ENCODE measurements at regions not wholly inside any gene's neighbourhood (a gene's known extent, or its start where the extent isn't known, plus 50 kb on each side); places are given as distances from the start of the nearest gene placed in this dataset.
A peak's percentile ranks its signal among the peaks of the same experiment; 100 is the strongest.

GRCh38 chr3:117005274-117005673 lies 295.7 kb downstream of the TUSC7 start:
- no peak for DNase-seq
- no peak for ATAC-seq
- no peak overlapping the region for H3K4me3 Mint-ChIP-seq
- POLR2A ChIA-PET = no interaction called here
- H3K36me3 Mint-ChIP-seq = no peaks in the 10 kb centered on the region
- H3K27ac Mint-ChIP-seq = no peak overlapping the region
- peaks cover 0 to 9% (median 0%) of the 10 kb centered on the region in 9 donors for H3K9me3 Mint-ChIP-seq
- H3K27me3 Mint-ChIP-seq = no peaks in the 10 kb centered on the region
- H3K4me1 Mint-ChIP-seq = no peaks in the 10 kb centered on the region

GRCh38 chr3:117005911-117006522 lies 296.4 kb downstream of the TUSC7 start:
- no peaks in the 10 kb centered on the region for H3K4me1 Mint-ChIP-seq
- no peak for ATAC-seq

DNA sequence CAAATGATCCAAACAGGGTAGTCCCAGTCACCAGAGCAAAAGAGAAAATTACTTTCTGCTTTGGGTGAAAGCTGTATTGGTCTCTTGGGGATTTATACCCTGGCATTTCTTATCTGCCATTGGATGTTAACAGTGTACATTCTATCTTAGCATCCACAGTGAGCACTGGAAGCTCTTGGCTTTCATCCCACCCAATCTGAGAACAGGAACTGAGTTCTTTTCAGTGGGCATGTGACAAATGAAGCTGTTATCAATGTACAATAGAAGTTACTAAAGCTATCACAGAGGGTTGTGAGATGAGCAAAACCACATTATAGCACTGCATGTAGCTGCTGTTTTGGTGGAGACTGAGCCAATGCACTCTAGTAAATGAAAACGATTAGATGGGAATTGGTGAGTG lies 300.7 kb downstream of the TUSC7 start:
- Mint-ChIP-seq H3K27ac (no peak overlapping the region), H3K4me1 (no peaks in the 10 kb centered on the region), H3K4me3 (no peak overlapping the region)

More at GRCh38 chr3:117005911-117006522, 296.4 kb downstream of the TUSC7 start:
- POLR2A ChIA-PET = no interaction called here
- peaks cover 0 to 5% (median 0%) of the 10 kb centered on the region in 9 donors for H3K9me3 Mint-ChIP-seq
- no peak for DNase-seq
- no peaks in the 10 kb centered on the region for H3K27me3 Mint-ChIP-seq
- H3K27ac Mint-ChIP-seq = no peak overlapping the region
- no peaks in the 10 kb centered on the region for H3K36me3 Mint-ChIP-seq
- no peak overlapping the region for H3K4me3 Mint-ChIP-seq

GRCh38 chr3:117011687-117012250 lies 302.2 kb downstream of the TUSC7 start:
- H3K4me3 Mint-ChIP-seq = no peak overlapping the region
- POLR2A ChIA-PET = no interaction called here
- H3K9me3 Mint-ChIP-seq = peaks cover 0 to 10% (median 3%) of the 10 kb centered on the region in 9 donors
- H3K36me3 Mint-ChIP-seq = no peaks in the 10 kb centered on the region
- H3K27me3 Mint-ChIP-seq = peaks cover 0 to 8% (median 0%) of the 10 kb centered on the region in 5 donors
- no peak overlapping the region for H3K27ac Mint-ChIP-seq
- no peak for DNase-seq
- no peaks in the 10 kb centered on the region for H3K4me1 Mint-ChIP-seq
- ATAC-seq = no peak

More for the DNA sequence above, 300.7 kb downstream of the TUSC7 start:
- Mint-ChIP-seq H3K9me3 (peaks cover 0 to 10% (median 3%) of the 10 kb centered on the region in 9 donors), H3K36me3 (no peaks in the 10 kb centered on the region), H3K27me3 (peaks cover 0 to 6% (median 0%) of the 10 kb centered on the region in 5 donors)
- POLR2A ChIA-PET = no interaction called here
- ATAC-seq = no peak
- DNase-seq = no peak

DNA sequence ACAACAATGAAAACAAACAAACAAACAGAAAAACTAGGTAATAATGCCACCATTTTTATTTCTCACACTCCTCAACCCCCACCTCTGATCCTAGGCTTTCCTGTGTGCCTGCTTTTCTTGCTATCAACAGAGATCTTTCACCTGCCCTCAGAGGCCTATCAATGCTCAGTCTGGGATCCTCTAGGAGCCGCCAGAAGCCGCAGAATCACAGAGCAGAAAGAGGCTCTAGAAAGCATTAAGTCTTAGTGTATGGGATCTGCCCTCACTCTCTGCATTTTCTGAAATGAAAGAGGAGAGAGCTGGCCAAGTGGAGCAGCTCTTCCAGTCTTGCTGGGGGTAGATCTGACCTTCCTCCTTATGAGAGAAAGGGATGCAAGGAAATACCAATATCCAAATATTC lies 306.8 kb downstream of the TUSC7 start:
- Mint-ChIP-seq H3K36me3 (no peaks in the 10 kb centered on the region), H3K27me3 (peaks cover 0 to 11% (median 2%) of the 10 kb centered on the region in 5 donors), H3K27ac (no peak overlapping the region), H3K9me3 (peaks cover 0 to 10% (median 0%) of the 10 kb centered on the region in 9 donors), H3K4me1 (peaks cover 0 to 4% (median 2%) of the 10 kb centered on the region in 4 donors), H3K4me3 (no peak overlapping the region)
- ATAC-seq (no peak), DNase-seq (no peak)
- POLR2A ChIA-PET = no interaction called here

DNA sequence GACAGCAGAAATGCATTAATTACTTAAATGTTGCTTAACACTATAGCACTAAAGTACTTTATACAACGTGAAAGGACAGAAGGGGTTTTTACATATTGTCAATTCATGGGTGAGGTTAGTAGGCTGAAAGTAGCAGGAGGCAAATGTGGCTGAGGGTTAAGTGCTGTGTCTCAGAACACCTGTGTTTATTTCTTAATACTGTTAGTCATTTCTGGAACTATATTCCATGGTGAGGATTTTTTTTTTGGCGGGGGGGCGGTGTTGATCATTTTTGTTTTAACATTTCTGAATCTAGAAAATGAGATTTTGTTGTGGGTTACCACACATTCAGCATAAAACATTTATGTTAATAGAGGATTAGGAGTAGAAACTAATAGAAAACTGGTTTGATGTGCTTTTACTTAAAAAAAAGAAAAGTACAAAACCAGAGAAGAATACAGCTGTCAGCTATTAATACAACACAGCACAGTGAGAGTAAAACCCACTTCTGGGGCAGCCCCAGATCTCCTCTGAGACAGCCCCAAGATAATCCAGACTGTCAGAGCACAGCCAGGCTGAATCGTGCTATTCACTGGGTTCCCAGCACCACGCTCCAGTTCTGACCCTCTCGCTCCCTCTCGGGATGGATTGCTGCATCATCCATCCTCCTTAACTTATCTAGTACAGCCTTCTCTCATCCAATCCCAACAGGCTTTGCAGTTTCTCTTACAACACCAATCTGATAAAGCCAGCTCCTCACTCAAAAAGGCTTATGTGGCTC lies 307.7 kb downstream of the TUSC7 start:
- H3K36me3 Mint-ChIP-seq = no peaks in the 10 kb centered on the region
- H3K9me3 Mint-ChIP-seq = peaks cover 0 to 3% (median 0%) of the 10 kb centered on the region in 9 donors
- no peak for DNase-seq
- peaks cover 0 to 7% (median 2%) of the 10 kb centered on the region in 5 donors for H3K27me3 Mint-ChIP-seq
- no peak overlapping the region for H3K4me3 Mint-ChIP-seq
- POLR2A ChIA-PET = no interaction called here
- no peak for ATAC-seq
- H3K4me1 Mint-ChIP-seq = peaks cover 0 to 4% (median 2%) of the 10 kb centered on the region in 4 donors
- no peak overlapping the region for H3K27ac Mint-ChIP-seq

GRCh38 chr3:117018655-117019054 lies 309.1 kb downstream of the TUSC7 start:
- POLR2A ChIA-PET = no interaction called here

GRCh38 chr3:117019082-117019713 lies 309.6 kb downstream of the TUSC7 start:
- Mint-ChIP-seq H3K27me3 (peaks cover 0 to 7% (median 2%) of the 10 kb centered on the region in 5 donors), H3K27ac (no peak overlapping the region), H3K36me3 (no peaks in the 10 kb centered on the region), H3K9me3 (peaks cover 0 to 3% (median 0%) of the 10 kb centered on the region in 9 donors), H3K4me3 (peak overlapping the region in 1 of 10 donors; percentile 1), H3K4me1 (peaks cover 0 to 4% (median 2%) of the 10 kb centered on the region in 4 donors)
- ATAC-seq (no peak), DNase-seq (peak in 2 of 10 donors; percentile 2 to 13)
- POLR2A ChIA-PET = no interaction called here

More at GRCh38 chr3:117018655-117019054, 309.1 kb downstream of the TUSC7 start:
- H3K4me3 Mint-ChIP-seq = no peak overlapping the region
- no peak overlapping the region for H3K27ac Mint-ChIP-seq
- DNase-seq (no peak), ATAC-seq (no peak)
- no peaks in the 10 kb centered on the region for H3K36me3 Mint-ChIP-seq
- peaks cover 0 to 3% (median 0%) of the 10 kb centered on the region in 9 donors for H3K9me3 Mint-ChIP-seq
- H3K27me3 Mint-ChIP-seq = peaks cover 0 to 7% (median 2%) of the 10 kb centered on the region in 5 donors
- H3K4me1 Mint-ChIP-seq = peaks cover 0 to 4% (median 2%) of the 10 kb centered on the region in 4 donors

DNA sequence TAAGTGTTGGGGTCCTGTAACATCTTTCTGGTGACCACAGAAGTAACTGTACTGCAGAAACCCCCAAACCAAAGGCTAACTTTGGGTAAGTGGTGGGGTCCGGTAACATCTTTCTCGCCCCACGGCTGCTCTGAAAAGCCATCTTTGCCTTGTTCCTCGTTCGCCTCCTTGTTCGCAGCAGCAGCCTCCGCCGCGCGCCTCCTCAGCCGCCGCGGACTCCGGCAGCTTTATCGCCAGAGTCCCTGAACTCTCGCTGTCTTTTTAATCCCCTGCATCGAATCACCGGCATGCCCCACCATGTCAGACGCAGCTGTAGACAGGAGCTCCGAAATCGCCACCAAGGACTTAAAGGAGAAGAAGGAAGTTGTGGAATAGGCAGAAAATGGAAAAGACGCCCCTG lies 316.8 kb downstream of the TUSC7 start:
- Mint-ChIP-seq H3K4me1 (no peaks in the 10 kb centered on the region), H3K4me3 (no peak overlapping the region), H3K27me3 (no peaks in the 10 kb centered on the region), H3K9me3 (peaks cover 0 to 11% (median 0%) of the 10 kb centered on the region in 9 donors), H3K36me3 (no peaks in the 10 kb centered on the region), H3K27ac (no peak overlapping the region)
- ATAC-seq (no peak), DNase-seq (no peak)
- POLR2A ChIA-PET = no interaction called here

- no peak overlapping the region for H3K27ac Mint-ChIP-seq
- peaks cover 0 to 3% (median 0%) of the 10 kb centered on the region in 5 donors for H3K27me3 Mint-ChIP-seq
- H3K4me3 Mint-ChIP-seq = no peak overlapping the region
- no peaks in the 10 kb centered on the region for H3K4me1 Mint-ChIP-seq
- POLR2A ChIA-PET = no interaction called here
- no peak for DNase-seq
- ATAC-seq = no peak
- H3K36me3 Mint-ChIP-seq = no peaks in the 10 kb centered on the region
- H3K9me3 Mint-ChIP-seq = peaks cover 0 to 12% (median 5%) of the 10 kb centered on the region in 9 donors
Observed at GRCh38 chr3:117035745-117036144, 326.2 kb downstream of the TUSC7 start.

DNA sequence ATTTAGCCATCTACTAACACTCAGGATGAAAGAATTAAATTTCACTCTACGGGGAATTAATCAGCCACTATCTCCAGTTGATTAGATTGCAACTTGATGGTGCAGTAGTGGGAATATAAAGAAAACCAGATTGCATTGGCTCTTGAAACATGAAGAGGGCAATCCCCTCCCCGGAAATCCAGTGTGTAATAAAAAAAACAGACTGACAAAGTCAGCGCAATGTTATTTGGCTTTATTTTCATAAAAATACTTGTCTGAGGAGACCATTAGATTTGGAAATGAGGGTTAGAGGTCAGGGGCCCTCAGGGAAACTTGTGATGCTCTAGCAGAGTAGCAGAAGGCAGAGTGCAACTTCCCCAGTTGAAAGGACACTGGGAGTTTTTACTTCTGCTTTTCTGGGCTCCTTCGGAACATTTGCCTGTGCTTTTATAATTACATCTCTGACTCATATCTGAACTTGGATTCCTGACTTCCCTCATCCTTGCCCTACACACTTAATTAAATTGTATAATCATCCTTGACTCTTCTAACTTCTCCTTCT lies 326.8 kb downstream of the TUSC7 start:
- H3K4me1 Mint-ChIP-seq = no peaks in the 10 kb centered on the region
- POLR2A ChIA-PET = no interaction called here
- H3K27ac Mint-ChIP-seq = no peak overlapping the region
- H3K27me3 Mint-ChIP-seq = peaks cover 0 to 3% (median 0%) of the 10 kb centered on the region in 5 donors
- no peaks in the 10 kb centered on the region for H3K36me3 Mint-ChIP-seq
- H3K4me3 Mint-ChIP-seq = peak overlapping the region in 1 of 10 donors; percentile 14
- DNase-seq = no peak
- peaks cover 0 to 12% (median 5%) of the 10 kb centered on the region in 9 donors for H3K9me3 Mint-ChIP-seq
- no peak for ATAC-seq

DNA sequence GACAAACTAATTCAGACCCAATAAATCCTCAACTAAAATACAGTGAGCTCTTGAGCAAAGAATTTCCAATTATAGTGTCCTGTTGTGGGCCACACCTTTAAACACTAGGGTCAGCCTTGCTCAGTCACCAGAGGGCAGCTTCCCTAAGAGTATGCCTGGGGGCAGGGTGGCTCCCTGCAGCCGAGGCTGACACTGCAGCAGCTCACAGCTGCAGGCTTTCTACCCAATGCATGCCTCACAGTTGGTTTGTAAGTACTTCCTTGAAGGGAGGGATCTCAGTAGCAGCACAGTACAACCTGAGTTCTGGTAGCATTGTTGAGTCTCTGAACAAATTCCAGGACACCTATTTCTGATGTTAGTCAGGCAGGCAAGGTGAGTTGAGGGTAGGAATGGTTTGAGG lies 335.6 kb downstream of the TUSC7 start:
- Mint-ChIP-seq H3K36me3 (no peaks in the 10 kb centered on the region), H3K4me1 (no peaks in the 10 kb centered on the region), H3K4me3 (no peak overlapping the region), H3K27ac (no peak overlapping the region), H3K9me3 (peaks cover 0 to 10% (median 0%) of the 10 kb centered on the region in 9 donors), H3K27me3 (no peaks in the 10 kb centered on the region)
- POLR2A ChIA-PET = no interaction called here
- ATAC-seq = no peak
- DNase-seq = no peak
